ENCODE measurements at regions not wholly inside any gene's neighbourhood (a gene's known extent, or its start where the extent isn't known, plus 50 kb on each side); places are given as distances from the start of the nearest gene placed in this dataset.

DNA sequence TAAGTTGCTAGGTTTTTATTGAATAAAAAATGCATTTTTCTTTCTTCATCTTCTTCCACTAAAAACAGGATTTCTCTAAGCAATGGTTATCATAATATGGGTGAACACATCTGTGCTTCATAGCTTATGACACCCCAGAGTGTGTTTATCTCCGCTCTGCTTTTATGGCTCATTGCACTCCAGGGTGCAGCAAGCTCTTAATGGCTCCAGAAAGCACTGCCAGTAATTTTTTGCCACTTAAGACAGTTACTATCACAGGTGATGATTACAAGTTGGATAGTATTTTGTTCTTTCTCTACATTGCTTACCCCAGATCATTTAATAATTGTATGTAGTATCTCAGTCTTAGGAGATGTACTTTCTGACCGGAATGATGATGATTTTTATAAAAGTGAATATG lies 239.3 kb upstream of the CDH20 start:
- H3K18ac ChIP-seq (ENCODE audit: insufficient read length, low read depth, low read length), result no peak overlapping the region
- H2AK5ac ChIP-seq (ENCODE audit: insufficient read length, low read length), result no peak overlapping the region
- no peak overlapping the region for H3K9ac ChIP-seq (ENCODE audit: extremely low read depth, insufficient read length, low read length)
- no peak for DNase-seq
- Mint-ChIP-seq H3K27ac (no peak overlapping the region), H3K4me3 (no peak overlapping the region), H3K9me3 (no peaks in the 10 kb centered on the region), H3K4me1 (no peaks in the 10 kb centered on the region), H3K27me3 (ENCODE audit: low read depth) (no peaks in the 10 kb centered on the region), H3K36me3 (ENCODE audit: insufficient read depth in 1 of 3, low read depth in 3 of 3) (no peaks in the 10 kb centered on the region)
- H3K9me3 ChIP-seq (ENCODE audit: control insufficient read depth, low read depth, low read length), result no peaks in the 10 kb centered on the region
- no peaks in the 10 kb centered on the region for H3K4me1 ChIP-seq (ENCODE audit: insufficient read depth, low read length)
- no CpG with 5 or more reads among the region's 2 CpGs for WGBS (ENCODE audit: extremely low coverage, insufficient read length, low lambda C conversion rate)
- no peak overlapping the region for H3K27ac ChIP-seq (ENCODE audit: insufficient read length, low read depth, low read length)
- H3T11ph ChIP-seq (ENCODE audit: low read length), result no peak overlapping the region
- H3K79me1 ChIP-seq (ENCODE audit: insufficient read depth, low read depth, low read length, poor library complexity, severe bottlenecking), result no peaks in the 10 kb centered on the region
- H3K23me2 ChIP-seq (ENCODE audit: insufficient read length, low read depth, low read length, poor library complexity, severe bottlenecking), result no peaks in the 10 kb centered on the region
- H3K4me2 ChIP-seq (ENCODE audit: insufficient read depth, insufficient read length, low read length), result no peak overlapping the region
- no peak overlapping the region for H3K23ac ChIP-seq (ENCODE audit: insufficient read length, low read depth, low read length)
- no peak overlapping the region for H2BK5ac ChIP-seq (ENCODE audit: insufficient read length, low read length)
- H4K20me1 ChIP-seq (ENCODE audit: control insufficient read depth, insufficient read depth, insufficient read length), result no peaks in the 10 kb centered on the region
- H4K91ac ChIP-seq (ENCODE audit: insufficient read length, low read depth, low read length), result no peak overlapping the region
- no peak overlapping the region for H3K4ac ChIP-seq (ENCODE audit: low read depth, low read length)
- no peak overlapping the region for H2BK120ac ChIP-seq (ENCODE audit: low read depth, low read length, poor library complexity, severe bottlenecking)
- no peak overlapping the region for H2AFZ ChIP-seq (ENCODE audit: low read length)
- no peak overlapping the region for H3K14ac ChIP-seq (ENCODE audit: insufficient read depth, low read length)
- TF ChIP-seq CTCF (conservative IDR thresholded peaks at IDR 0.05), result no peak
- H2BK15ac ChIP-seq (ENCODE audit: low read depth, low read length), result no peak overlapping the region
- no peak overlapping the region for H2BK12ac ChIP-seq (ENCODE audit: insufficient read length, low read depth, low read length)
- no peaks in the 10 kb centered on the region for H3K27me3 ChIP-seq (ENCODE audit: insufficient read depth, low read length)
- H4K8ac ChIP-seq (replicated peaks; ENCODE audit: insufficient read length, low read depth, low read length), result no peak overlapping the region
- H3K79me2 ChIP-seq (ENCODE audit: insufficient read depth, low read length), result no peaks in the 10 kb centered on the region
- no peak overlapping the region for H3K56ac ChIP-seq (ENCODE audit: insufficient read length, low read depth, low read length)
- no peak overlapping the region for H2BK20ac ChIP-seq (ENCODE audit: low read depth, low read length, poor library complexity, severe bottlenecking)
- H4K5ac ChIP-seq (ENCODE audit: insufficient read length, low read depth, low read length), result no peak overlapping the region
